DMS114 treated with DMSO at 0.1 percent for 48 hours (cell line): ENCODE measurements at regions not wholly inside any gene's neighbourhood (a gene's known extent, or its start where the extent isn't known, plus 50 kb on each side); places are given as distances from the start of the nearest gene placed in this dataset.
"Not testable (repeated sequence)": the region's sequence is repeated elsewhere in the genome, so short reads cannot be mapped to it uniquely, and the experiment has no call there.

ENCODE experiments used
- DNase-seq: peaks from one replicate; lab custom pipeline; 2025; ENCODE audit not compliant: unreplicated experiment; lab: John Stamatoyannopoulos, UW

- no peak for DNase-seq
Measured at GRCh38 chr3:80668600-80669294, 900.9 kb upstream of the ROBO1 start.

GRCh38 chr3:80668100-80668499 lies 900.3 kb upstream of the ROBO1 start:
- no peak for DNase-seq

DNA sequence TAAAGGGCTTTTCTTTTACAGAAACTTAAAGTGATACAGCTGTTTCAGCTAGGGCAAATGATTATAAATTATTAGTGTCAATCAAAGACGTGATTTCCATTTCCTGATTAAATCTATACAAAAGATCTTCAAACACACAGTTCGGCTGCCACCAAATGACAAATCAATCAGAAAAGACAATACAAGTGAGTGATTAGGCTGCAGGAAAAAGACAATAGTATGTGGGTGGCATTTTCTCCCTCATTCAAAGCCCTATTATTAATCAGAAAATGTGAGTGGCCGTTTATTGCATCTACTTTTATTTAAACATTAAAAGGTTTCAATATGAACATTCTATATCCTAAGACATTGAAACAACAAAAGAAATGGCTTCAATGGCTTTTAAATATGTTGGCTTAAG lies 895.6 kb upstream of the ROBO1 start:
- no peak for DNase-seq

DNA sequence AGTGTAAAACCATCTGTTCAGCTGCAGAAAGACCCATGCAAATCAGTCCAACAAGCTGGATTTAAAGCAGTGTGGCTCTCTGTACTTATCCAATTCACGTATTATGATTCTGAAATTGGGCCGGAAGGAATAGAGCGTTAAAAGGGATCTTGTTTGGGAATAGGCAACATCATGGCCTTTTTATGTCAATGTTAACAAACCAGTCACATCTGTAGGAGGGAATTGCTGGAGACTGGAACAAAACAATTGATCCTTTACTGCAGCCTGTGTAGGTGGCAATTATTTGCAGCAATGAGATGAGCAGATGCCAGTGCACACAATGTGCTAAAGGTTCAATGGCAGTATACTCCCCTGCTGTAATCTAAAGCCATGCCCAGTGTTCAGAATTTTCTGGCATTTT lies 887.4 kb upstream of the ROBO1 start:
- no peak for DNase-seq

- no peak for DNase-seq
Measured at GRCh38 chr3:80649170-80649569, 881.4 kb upstream of the ROBO1 start.

DNA sequence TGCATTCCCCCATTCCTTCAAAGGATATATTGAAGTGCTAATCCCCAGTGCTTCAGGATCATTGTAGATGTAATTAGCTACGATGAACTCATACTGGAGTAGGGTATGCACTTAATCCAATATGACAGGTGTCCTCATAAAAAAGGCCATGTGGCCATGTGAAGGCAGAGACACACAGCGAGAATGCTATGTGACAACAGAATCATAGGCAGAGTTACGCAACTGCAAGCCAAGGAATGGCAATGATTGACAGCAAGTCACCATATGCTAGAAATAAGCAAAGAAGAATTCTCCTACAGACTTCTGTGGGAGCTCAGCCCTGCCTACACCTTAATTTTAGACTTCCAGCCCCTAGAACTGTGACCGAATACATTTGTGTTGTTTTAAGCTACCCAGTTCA lies 875.6 kb upstream of the ROBO1 start:
- DNase-seq = no peak

DNA sequence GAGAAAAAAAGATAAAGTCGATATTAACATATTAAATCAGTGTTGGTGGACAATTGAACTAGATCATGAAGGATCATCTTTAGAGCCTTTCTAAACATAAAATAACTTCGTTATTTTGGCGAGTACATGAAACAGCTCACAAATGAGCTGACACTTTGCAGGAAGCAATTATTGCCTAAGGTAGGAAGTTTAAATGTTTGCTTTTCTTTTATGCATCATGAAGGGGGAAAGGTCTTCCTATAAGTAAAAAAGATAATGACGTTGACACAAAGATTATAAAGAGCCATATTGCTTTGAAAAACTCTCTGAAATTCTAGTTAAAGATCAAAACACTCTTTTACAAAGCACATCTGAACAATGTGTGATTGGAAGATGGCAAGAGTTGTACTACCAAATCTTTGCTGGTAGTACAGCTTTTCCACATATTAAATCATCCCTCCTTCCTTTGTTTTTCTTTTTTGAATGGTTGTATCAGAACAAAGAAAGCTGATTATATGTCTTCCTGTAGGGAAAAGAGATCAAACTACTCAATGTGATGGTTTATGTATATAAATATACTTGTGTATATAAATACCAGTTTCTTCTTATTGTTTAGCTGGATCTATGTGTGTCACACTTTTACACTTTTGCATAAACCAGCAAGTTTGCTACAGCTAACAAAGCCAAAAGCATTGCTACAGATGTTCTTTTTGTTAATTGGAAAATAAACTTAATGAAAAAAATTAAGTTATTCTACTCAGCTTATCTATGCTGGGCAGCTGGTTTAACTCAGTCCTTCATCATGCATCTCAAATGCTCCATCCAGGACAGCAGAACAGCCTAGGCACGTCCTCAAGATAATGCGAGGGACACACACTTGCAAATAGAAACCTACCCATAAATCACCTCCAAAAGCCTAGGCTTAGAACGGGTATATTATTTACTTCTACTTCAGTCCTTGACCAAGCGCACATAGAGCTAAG lies 850.8 kb upstream of the ROBO1 start:
- DNase-seq = no peak

- DNase-seq = no peak
Measured at GRCh38 chr3:80612366-80612765, 844.6 kb upstream of the ROBO1 start.

DNA sequence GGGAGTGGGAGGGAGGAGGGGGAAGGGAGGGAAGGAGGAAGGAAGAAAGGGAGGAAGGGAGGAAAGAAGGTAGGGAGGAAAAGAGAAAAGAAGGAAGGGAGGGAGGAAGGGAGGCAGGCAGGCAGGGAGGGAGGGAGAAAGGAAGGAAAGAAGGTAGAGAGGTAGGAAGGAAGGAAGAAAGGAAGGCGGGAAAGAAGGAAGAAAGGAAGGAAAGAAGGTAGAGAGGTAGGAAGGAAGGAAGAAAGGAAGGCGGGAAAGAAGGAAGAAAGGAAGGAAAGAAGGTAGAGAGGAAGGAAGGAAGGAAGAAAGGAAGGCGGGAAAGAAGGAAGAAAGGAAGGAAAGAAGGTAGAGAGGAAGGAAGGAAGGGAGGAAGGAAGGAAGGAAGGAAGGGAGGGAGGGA lies 840.3 kb upstream of the ROBO1 start:
- not testable (repeated sequence) for DNase-seq

DNA sequence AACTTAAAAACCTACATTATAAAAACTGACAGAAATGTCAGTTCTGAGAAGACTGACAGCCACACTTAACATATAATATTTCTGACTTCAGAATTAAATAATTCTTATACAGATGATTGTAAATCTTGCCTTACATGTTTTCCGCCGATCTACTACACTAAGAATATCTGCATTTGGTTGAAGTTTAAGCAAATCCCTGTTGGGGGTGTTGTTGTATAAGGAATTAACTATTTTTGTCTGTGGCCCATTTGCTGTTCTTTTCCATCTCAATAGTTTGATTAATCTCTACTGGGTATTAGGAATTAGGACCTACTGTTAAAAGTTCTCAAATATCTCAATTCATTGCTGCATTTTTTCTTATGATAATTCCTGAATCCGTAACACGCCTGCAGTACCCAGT lies 838.3 kb upstream of the ROBO1 start:
- DNase-seq = no peak

DNA sequence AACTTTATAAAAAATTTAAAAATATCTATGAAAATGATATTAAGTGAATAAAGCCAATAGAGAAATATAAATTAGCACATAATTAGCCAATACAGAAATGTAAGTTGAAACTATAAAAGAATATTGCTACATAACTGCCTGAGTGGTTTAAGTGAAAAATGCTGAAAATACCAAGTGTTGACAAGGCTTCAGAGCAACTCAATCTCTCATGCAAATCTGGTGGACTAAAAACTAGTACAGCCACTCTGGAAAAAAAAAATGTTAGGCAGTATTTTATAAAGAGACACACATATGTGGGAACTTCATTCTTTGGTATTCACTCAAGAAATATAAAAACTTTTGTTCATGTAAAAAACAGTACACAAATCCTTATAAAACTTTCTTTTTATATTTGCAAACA lies 833.7 kb upstream of the ROBO1 start:
- DNase-seq = no peak

- no peak for DNase-seq
Measured at GRCh38 chr3:80592792-80593191, 825.0 kb upstream of the ROBO1 start.

GRCh38 chr3:80586338-80586737 lies 818.5 kb upstream of the ROBO1 start:
- no peak for DNase-seq

DNA sequence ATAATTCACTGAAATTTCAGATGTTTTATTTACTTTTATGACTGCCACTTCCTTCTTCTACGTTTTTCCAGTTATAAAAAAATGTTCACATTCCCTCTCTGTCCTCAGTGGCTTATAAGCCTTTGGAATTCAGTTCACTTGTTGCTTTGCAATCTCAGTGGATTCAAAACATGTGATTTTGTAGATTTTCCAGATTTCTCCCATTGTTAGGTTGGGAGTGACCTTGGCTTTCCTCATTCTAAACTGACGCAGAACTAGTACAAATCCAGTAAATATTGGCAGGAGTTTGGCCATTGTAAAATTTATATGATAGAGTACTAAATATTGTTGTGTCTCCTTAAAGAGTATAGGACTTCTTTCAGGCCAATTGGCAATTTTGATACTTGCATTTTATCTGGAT lies 812.3 kb upstream of the ROBO1 start:
- no peak for DNase-seq

GRCh38 chr3:80564391-80564790 lies 796.6 kb upstream of the ROBO1 start:
- no peak for DNase-seq

DNA sequence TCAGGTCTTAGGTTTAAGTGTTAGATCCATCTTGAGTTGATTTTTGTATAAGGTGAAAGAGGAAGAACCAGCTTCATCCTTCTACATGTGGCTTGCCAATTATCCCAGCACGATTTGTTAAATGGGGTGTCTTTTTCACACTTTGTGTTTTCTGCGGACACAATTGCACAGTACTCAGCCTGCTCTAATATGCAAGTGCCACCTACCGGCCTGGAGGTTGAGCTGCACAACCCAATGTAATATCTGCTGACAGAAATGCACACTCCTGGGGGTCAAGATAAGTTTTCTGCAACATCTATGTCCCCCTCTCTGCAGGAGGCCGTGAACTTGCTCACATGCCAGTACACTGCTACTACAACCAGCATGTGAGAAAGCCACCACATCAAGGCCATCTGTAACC lies 791.9 kb upstream of the ROBO1 start:
- DNase-seq = no peak

- no peak for DNase-seq
Measured at GRCh38 chr3:80556763-80557162, 789.0 kb upstream of the ROBO1 start.

GRCh38 chr3:80554304-80554703 lies 786.5 kb upstream of the ROBO1 start:
- no peak for DNase-seq

GRCh38 chr3:80553211-80553610 lies 785.4 kb upstream of the ROBO1 start:
- no peak for DNase-seq

DNA sequence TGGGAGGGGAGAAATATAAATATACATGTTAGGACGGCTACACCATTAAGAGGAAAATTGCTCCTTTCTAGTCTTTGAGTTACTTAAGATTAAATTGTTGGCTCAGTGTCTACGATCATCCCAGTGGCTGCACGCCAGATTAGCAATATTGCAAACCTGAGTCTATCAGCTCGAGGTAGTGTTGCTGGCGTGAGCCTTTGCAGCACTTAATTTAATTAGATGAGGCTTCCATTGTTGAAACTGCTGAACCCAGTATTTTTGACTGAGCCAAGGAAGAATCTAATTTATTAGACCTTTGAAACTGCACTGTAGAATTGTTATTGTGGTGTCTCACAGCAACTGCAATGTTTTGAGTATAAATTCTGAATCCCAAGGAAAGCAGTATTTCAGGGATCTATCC lies 782.4 kb upstream of the ROBO1 start:
- no peak for DNase-seq

DNA sequence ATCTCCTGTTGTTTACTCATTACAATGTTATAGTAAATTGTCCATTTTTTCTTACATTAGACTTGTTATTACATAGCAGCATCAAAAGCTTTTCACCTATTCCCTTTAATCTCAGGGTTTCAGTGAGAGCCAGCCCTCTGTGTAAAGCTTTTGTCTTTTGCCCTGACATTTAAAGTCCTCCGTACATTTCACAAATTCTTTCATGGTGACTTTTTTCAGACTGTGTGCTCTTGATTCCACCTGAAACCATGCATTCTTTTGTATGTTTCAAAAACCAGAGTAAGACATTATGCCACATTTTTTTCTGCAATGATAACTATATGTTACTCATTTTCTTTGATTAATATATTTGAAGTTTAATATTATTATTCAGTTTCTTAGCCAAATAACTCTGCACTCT lies 781.4 kb upstream of the ROBO1 start:
- DNase-seq = no peak

GRCh38 chr3:80543154-80543553 lies 775.4 kb upstream of the ROBO1 start:
- no peak for DNase-seq
